Endodermal cell (in vitro differentiated cells): ENCODE measurements at regions not wholly inside any gene's neighbourhood (a gene's known extent, or its start where the extent isn't known, plus 50 kb on each side); places are given as distances from the start of the nearest gene placed in this dataset.

Source experiments
- DNase-seq: peaks from one replicate; pipeline ENCODE4 v3.0.0-alpha.2; 2017
- H3K27ac ChIP-seq: 2 replicates; pipeline ENCODE4 v1.5.1; 2013; ENCODE audit warnings: mild to moderate bottlenecking, low read depth, low read length, moderate library complexity
- H3K27me3 ChIP-seq: 2 replicates; pipeline ENCODE4 v1.6.1; 2013; ENCODE audit warnings: mild to moderate bottlenecking, low read length, moderate library complexity; ENCODE audit not compliant: insufficient read depth, control insufficient read depth, poor library complexity, severe bottlenecking
- H3K36me3 ChIP-seq: 2 replicates; pipeline ENCODE4 v1.7.0; 2013; ENCODE audit warnings: mild to moderate bottlenecking, low read length, moderate library complexity; ENCODE audit not compliant: control insufficient read depth, insufficient read depth
- H3K4me1 ChIP-seq: one replicate; pipeline ENCODE4 v1.7.0; 2013; ENCODE audit warnings: low read length; ENCODE audit not compliant: control insufficient read depth, insufficient read depth
- H3K4me3 ChIP-seq: 2 replicates; pipeline ENCODE4 v1.5.1; 2013; ENCODE audit warnings: mild to moderate bottlenecking, low read length, moderate library complexity
- H3K9ac ChIP-seq: 2 replicates; pipeline ENCODE4 v1.6.1; 2013; ENCODE audit warnings: mild to moderate bottlenecking, low read length, moderate library complexity; ENCODE audit not compliant: poor library complexity, severe bottlenecking; ENCODE audit errors: extremely low read depth
- H3K9me3 ChIP-seq: 2 replicates; pipeline ENCODE4 v1.6.1; 2013; ENCODE audit warnings: mild to moderate bottlenecking, low read length, moderate library complexity; ENCODE audit not compliant: control insufficient read depth
- H3K27ac Mint-ChIP-seq: 2 replicates; pipeline ENCODE4 v1.8.0; 2020; ENCODE audit warnings: mixed read lengths
- H3K27me3 Mint-ChIP-seq: 2 replicates; pipeline ENCODE4 v1.8.0; 2021; ENCODE audit warnings: mild to moderate bottlenecking, mixed read lengths; ENCODE audit not compliant: insufficient read depth
- H3K36me3 Mint-ChIP-seq: 2 replicates; pipeline ENCODE4 v1.8.0; 2020; ENCODE audit warnings: low read depth, mixed read lengths
- H3K4me1 Mint-ChIP-seq: 2 replicates; pipeline ENCODE4 v1.8.0; 2020; ENCODE audit warnings: mixed read lengths
- H3K4me3 Mint-ChIP-seq: 2 replicates; pipeline ENCODE4 v1.8.0; 2020; ENCODE audit warnings: mild to moderate bottlenecking, moderate library complexity, mixed read lengths
- H3K9me3 Mint-ChIP-seq: 2 replicates; pipeline ENCODE4 v1.8.0; 2020; ENCODE audit warnings: mild to moderate bottlenecking, mixed read lengths
- CTCF ChIP-seq: fragments of 200-600 bp; sonication (generic); conservative IDR thresholded peaks from 2 replicates; pipeline ENCODE4 v1.5.0; 2021; ENCODE audit warnings: antibody characterized with exemption, mild to moderate bottlenecking
- WGBS, 2 experiments: methylation state at CpG; one replicate each; pipeline versions ENCODE4 v1.1.5 to v1.1.7; 2013; ENCODE audit warnings: missing lambda C conversion rate in 2 of 2, mixed read lengths in 1 of 2; ENCODE audit not compliant: insufficient coverage in 1 of 2, insufficient read length in 1 of 2; 5-methylcytosine and 5-hydroxymethylcytosine counted together

GRCh38 chr2:226644399-226644865 lies 155.2 kb downstream of the IRS1 start:
- H3K4me1 Mint-ChIP-seq, result peaks cover 14% of the 10 kb centered on the region
- H3K9me3 Mint-ChIP-seq, result peaks cover 16% of the 10 kb centered on the region
- no peak overlapping the region for H3K4me3 Mint-ChIP-seq
- Histone ChIP-seq H3K9ac (no peak overlapping the region), H3K9me3 (peaks cover 14% of the 10 kb centered on the region), H3K4me1 (no peaks in the 10 kb centered on the region), H3K27me3 (no peaks in the 10 kb centered on the region), H3K27ac (no peak overlapping the region), H3K36me3 (no peaks in the 10 kb centered on the region), H3K4me3 (no peak overlapping the region)
- peaks cover 6% of the 10 kb centered on the region for H3K36me3 Mint-ChIP-seq
- no peak overlapping the region for H3K27ac Mint-ChIP-seq
- TF ChIP-seq CTCF, result no peak
- DNase-seq, result no peak
- 84 to 95% methylated on average over 3 to 6 of the region's 6 CpGs for WGBS, 2 experiments
- H3K27me3 Mint-ChIP-seq, result no peaks in the 10 kb centered on the region

GRCh38 chr2:226643946-226644282 lies 155.7 kb downstream of the IRS1 start:
- peak overlapping the region; percentile 5 for H3K27ac ChIP-seq
- no peak for TF ChIP-seq CTCF
- H3K9ac ChIP-seq, result no peak overlapping the region
- no peak overlapping the region for H3K4me3 ChIP-seq
- peaks cover 14% of the 10 kb centered on the region for H3K4me1 Mint-ChIP-seq
- peaks cover under 1% of the 10 kb centered on the region for H3K36me3 Mint-ChIP-seq
- H3K9me3 ChIP-seq, result peaks cover 9% of the 10 kb centered on the region
- no peaks in the 10 kb centered on the region for H3K4me1 ChIP-seq
- WGBS, 2 experiments, result 86 to 94% methylated on average over 2 to 4 of the region's 5 CpGs
- H3K36me3 ChIP-seq, result no peaks in the 10 kb centered on the region
- peak overlapping the region; percentile 22 for H3K27ac Mint-ChIP-seq
- no peak for DNase-seq
- H3K27me3 Mint-ChIP-seq, result no peaks in the 10 kb centered on the region
- H3K27me3 ChIP-seq, result no peaks in the 10 kb centered on the region
- peaks cover 13% of the 10 kb centered on the region for H3K9me3 Mint-ChIP-seq
- no peak overlapping the region for H3K4me3 Mint-ChIP-seq

- no peak overlapping the region for H3K4me3 Mint-ChIP-seq
- DNase-seq, result no peak
- H3K9ac ChIP-seq, result no peak overlapping the region
Measured at GRCh38 chr2:226643030-226643945, 156.3 kb downstream of the IRS1 start.

More at GRCh38 chr2:226643030-226643945, 156.3 kb downstream of the IRS1 start:
- H3K4me1 ChIP-seq, result no peaks in the 10 kb centered on the region
- peak overlapping the region; percentile 5 for H3K27ac ChIP-seq
- Mint-ChIP-seq H3K27me3 (no peaks in the 10 kb centered on the region), H3K27ac (peak overlapping the region; percentile 22), H3K36me3 (no peaks in the 10 kb centered on the region), H3K9me3 (peaks cover 7% of the 10 kb centered on the region), H3K4me1 (peaks cover 14% of the 10 kb centered on the region)
- no peak for TF ChIP-seq CTCF
- no peak overlapping the region for H3K4me3 ChIP-seq
- 96% methylated on average over 6 of the region's 6 CpGs; no CpG with 5 or more reads in 1 of the 2 experiments for WGBS, 2 experiments
- H3K27me3 ChIP-seq, result no peaks in the 10 kb centered on the region
- peaks cover 6% of the 10 kb centered on the region for H3K9me3 ChIP-seq
- H3K36me3 ChIP-seq, result no peaks in the 10 kb centered on the region
